Astrocyte of the cerebellum (primary cell): ENCODE measurements at regions not wholly inside any gene's neighbourhood (a gene's known extent, or its start where the extent isn't known, plus 50 kb on each side); places are given as distances from the start of the nearest gene placed in this dataset.

Source experiments
- DNase-seq: peaks from one replicate; pipeline ENCODE4 v3.0.0-alpha.2; 2011; ENCODE audit warnings: low read depth
- H3K4me3 ChIP-seq: 2 replicates; pipeline ENCODE4 v1.5.1; 2011; ENCODE audit warnings: mild to moderate bottlenecking, low read depth, low read length, moderate library complexity
- CTCF ChIP-seq: IDR thresholded peaks from 2 replicates; pipeline ENCODE4 v1.5.1; 2012; ENCODE audit warnings: low read length, low read depth, moderate library complexity, mild to moderate bottlenecking; ENCODE audit errors: missing control alignments
- in situ Hi-C: cut with HindIII; loops from 2 replicates; pipeline ENCODE4 v1.10.0; 2017; ENCODE audit warnings: low sequenced_read_pairs

GRCh38 chr19:27750391-27751043 lies 1462.4 kb downstream of the UQCRFS1 start:
- H3K4me3 ChIP-seq: no peak overlapping the region
- DNase-seq: no peak
- in situ Hi-C loops: no loop called here
- TF ChIP-seq CTCF: no peak

- DNase-seq: no peak
- H3K4me3 ChIP-seq: no peak overlapping the region
- no peak for TF ChIP-seq CTCF
- in situ Hi-C loops: no loop called here
These were observed 1464.3 kb downstream of the UQCRFS1 start for GRCh38 chr19:27748551-27749152.

- TF ChIP-seq CTCF: peak; percentile 26
- DNase-seq: no peak
- in situ Hi-C loops: no loop called here
- H3K4me3 ChIP-seq: no peak overlapping the region
These were observed 1466.1 kb downstream of the UQCRFS1 start for GRCh38 chr19:27746691-27747380.

- in situ Hi-C loops: no loop called here
- no peak for TF ChIP-seq CTCF
These were observed 1466.9 kb downstream of the UQCRFS1 start for GRCh38 chr19:27745978-27746542.

GRCh38 chr19:27744926-27745768 lies 1467.8 kb downstream of the UQCRFS1 start:
- TF ChIP-seq CTCF: no peak
- H3K4me3 ChIP-seq: no peak overlapping the region
- in situ Hi-C loops: no loop called here
- no peak for DNase-seq

More at GRCh38 chr19:27745978-27746542, 1466.9 kb downstream of the UQCRFS1 start:
- H3K4me3 ChIP-seq: no peak overlapping the region
- no peak for DNase-seq

GRCh38 chr19:27742041-27742440 lies 1470.9 kb downstream of the UQCRFS1 start:
- H3K4me3 ChIP-seq: no peak overlapping the region
- in situ Hi-C loops: no loop called here
- DNase-seq: no peak
- TF ChIP-seq CTCF: no peak
